DOHH2 (cell line): ENCODE measurements at regions not wholly inside any gene's neighbourhood (a gene's known extent, or its start where the extent isn't known, plus 50 kb on each side); places are given as distances from the start of the nearest gene placed in this dataset.

ENCODE experiments used
- H3F3A ChIP-seq: fragments of 200-600 bp; sonication (generic), shearing (Covaris generic); 2 replicates; pipeline ENCODE4 v1.6.0; 2016; ENCODE audit warnings: antibody characterized with exemption, mild to moderate bottlenecking; ENCODE audit not compliant: control insufficient read depth, insufficient read depth
- H3K27ac ChIP-seq: fragments of 200-600 bp; sonication (generic); 2 replicates; pipeline ENCODE4 v1.5.1; 2014; ENCODE audit warnings: low read depth, mild to moderate bottlenecking, low read length, moderate library complexity
- H3K27me3 ChIP-seq: fragments of 200-600 bp; sonication (generic); 2 replicates; pipeline ENCODE4 v1.6.1; 2014; ENCODE audit warnings: mild to moderate bottlenecking, low read length, mixed read lengths; ENCODE audit not compliant: control insufficient read depth
- H3K36me3 ChIP-seq: fragments of 200-600 bp; sonication (generic); 2 replicates; pipeline ENCODE4 v1.6.1; 2014; ENCODE audit warnings: mild to moderate bottlenecking, low read length, moderate library complexity, mixed read lengths; ENCODE audit not compliant: control insufficient read depth
- H3K4me1 ChIP-seq: fragments of 200-600 bp; sonication (generic); 2 replicates; pipeline ENCODE4 v1.6.1; 2014; ENCODE audit warnings: mild to moderate bottlenecking, low read length, mixed read lengths; ENCODE audit not compliant: control insufficient read depth
- H3K4me2 ChIP-seq: fragments of 200-600 bp; sonication (generic); 2 replicates; pipeline ENCODE4 v1.6.0; 2014; ENCODE audit warnings: mild to moderate bottlenecking, low read length, moderate library complexity
- H3K4me3 ChIP-seq: fragments of 200-600 bp; sonication (generic); 2 replicates; pipeline ENCODE4 v1.5.1; 2014; ENCODE audit warnings: mild to moderate bottlenecking, low read length, mixed read lengths
- H3K79me2 ChIP-seq: fragments of 200-600 bp; sonication (generic); 2 replicates; pipeline ENCODE4 v1.6.1; 2014; ENCODE audit warnings: mild to moderate bottlenecking, low read length, mixed read lengths; ENCODE audit not compliant: control insufficient read depth
- H3K9me2 ChIP-seq: fragments of 200-600 bp; sonication (generic); replicated peaks from 2 replicates; pipeline ENCODE4 v1.6.1; 2014; ENCODE audit warnings: mild to moderate bottlenecking, low read length, mixed read lengths; ENCODE audit not compliant: control insufficient read depth
- H3K9me3 ChIP-seq: fragments of 200-600 bp; sonication (generic); 2 replicates; pipeline ENCODE4 v1.6.1; 2014; ENCODE audit warnings: antibody characterized with exemption, low read length, mixed read lengths; ENCODE audit not compliant: control insufficient read depth, insufficient read depth
- H4K20me1 ChIP-seq: fragments of 200-600 bp; sonication (generic); 2 replicates; pipeline ENCODE4 v1.6.0; 2014; ENCODE audit warnings: low read depth, mild to moderate bottlenecking, antibody characterized with exemption, low read length, moderate library complexity; ENCODE audit not compliant: control insufficient read depth, insufficient read depth
- EZH2phosphoT487 ChIP-seq: fragments of 200-600 bp; sonication (generic); IDR thresholded peaks from 2 replicates; pipeline ENCODE4 v1.6.1; 2017; ENCODE audit warnings: borderline replicate concordance, mild to moderate bottlenecking, antibody characterized with exemption, low read length, moderate library complexity, mixed read lengths
- TF ChIP-seq, protein P1 (sequence below): fragments of 200-600 bp; sonication (generic); IDR thresholded peaks from one replicate; pipeline ENCODE4 v1.5.1; 2014; ENCODE audit warnings: antibody characterized with exemption, mild to moderate bottlenecking, low read depth, low read length; ENCODE audit not compliant: poor library complexity, severe bottlenecking

DNA sequence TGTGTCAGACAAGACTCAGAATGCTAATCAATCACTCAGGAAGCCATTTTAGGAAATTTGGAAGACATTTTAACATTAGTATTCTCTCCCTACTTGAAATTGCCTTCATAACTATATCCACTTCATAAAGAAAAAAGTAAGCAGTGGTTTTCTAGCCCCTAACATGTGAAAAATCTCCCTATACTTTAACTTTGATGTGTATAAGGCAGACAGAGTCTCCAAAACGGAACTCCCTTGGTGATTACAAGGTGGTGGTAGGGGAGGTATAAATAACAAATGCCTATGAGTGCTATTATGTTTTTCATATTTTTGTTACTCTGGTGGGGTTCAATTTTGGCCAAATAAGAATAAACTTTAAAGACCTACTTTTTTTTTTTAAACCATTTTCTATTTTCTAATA is 300.3 kb downstream of the BTG1 start:
- no peaks in the 10 kb centered on the region for H3K79me2 ChIP-seq
- H3K27ac ChIP-seq: no peak overlapping the region
- H4K20me1 ChIP-seq: no peaks in the 10 kb centered on the region
- no peaks in the 10 kb centered on the region for H3K9me3 ChIP-seq
- H3K4me3 ChIP-seq: no peak overlapping the region
- no peaks in the 10 kb centered on the region for H3F3A ChIP-seq
- H3K9me2 ChIP-seq: no peaks in the 10 kb centered on the region
- TF ChIP-seq, protein P1, sequence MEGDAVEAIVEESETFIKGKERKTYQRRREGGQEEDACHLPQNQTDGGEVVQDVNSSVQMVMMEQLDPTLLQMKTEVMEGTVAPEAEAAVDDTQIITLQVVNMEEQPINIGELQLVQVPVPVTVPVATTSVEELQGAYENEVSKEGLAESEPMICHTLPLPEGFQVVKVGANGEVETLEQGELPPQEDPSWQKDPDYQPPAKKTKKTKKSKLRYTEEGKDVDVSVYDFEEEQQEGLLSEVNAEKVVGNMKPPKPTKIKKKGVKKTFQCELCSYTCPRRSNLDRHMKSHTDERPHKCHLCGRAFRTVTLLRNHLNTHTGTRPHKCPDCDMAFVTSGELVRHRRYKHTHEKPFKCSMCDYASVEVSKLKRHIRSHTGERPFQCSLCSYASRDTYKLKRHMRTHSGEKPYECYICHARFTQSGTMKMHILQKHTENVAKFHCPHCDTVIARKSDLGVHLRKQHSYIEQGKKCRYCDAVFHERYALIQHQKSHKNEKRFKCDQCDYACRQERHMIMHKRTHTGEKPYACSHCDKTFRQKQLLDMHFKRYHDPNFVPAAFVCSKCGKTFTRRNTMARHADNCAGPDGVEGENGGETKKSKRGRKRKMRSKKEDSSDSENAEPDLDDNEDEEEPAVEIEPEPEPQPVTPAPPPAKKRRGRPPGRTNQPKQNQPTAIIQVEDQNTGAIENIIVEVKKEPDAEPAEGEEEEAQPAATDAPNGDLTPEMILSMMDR: no peak
- no peak for TF ChIP-seq EZH2phosphoT487
- H3K36me3 ChIP-seq: no peaks in the 10 kb centered on the region
- H3K4me1 ChIP-seq: no peaks in the 10 kb centered on the region
- no peaks in the 10 kb centered on the region for H3K27me3 ChIP-seq
- no peak overlapping the region for H3K4me2 ChIP-seq

DNA sequence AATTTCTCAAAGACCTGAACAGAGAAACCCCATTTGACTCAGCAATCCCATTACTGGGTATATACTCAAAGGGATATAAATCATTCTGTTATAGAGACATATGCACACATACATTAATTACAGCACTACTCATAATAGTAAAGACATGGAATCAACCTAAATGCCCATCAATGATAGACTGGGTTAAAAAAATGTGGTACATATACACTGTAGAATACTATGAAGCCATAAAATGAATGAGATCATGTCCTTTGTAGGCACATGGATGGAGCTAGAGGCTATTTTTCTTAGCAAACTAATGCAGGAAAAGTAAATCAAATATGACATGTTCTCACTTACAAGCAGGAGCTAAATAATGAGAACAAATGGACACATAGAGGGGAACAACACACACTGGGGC is 303.8 kb downstream of the BTG1 start:
- TF ChIP-seq, protein P1: no peak
- TF ChIP-seq EZH2phosphoT487: no peak

DNA sequence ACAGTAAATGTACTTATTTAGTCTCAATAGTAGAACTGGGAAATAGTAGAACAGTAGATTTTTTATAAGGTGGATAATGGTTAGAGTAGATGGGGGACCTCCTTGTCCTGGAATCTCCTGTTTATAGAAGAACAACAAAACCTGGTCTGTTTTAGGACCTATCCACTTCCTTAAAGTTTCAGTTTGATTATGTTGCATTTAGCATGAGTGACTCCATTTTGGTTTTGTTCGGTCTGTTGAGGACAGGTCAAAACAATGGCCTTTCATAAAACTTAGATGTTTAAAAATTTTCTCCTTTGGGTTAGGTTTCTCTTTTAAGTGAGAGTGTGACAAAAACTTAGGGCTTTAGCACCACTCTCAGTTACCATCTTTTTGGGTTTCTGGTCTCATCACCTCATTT is 308.9 kb downstream of the BTG1 start:
- no peaks in the 10 kb centered on the region for H4K20me1 ChIP-seq
- H3F3A ChIP-seq: no peaks in the 10 kb centered on the region
- no peaks in the 10 kb centered on the region for H3K36me3 ChIP-seq
- no peak overlapping the region for H3K4me2 ChIP-seq
- no peak overlapping the region for H3K4me3 ChIP-seq
- H3K4me1 ChIP-seq: no peaks in the 10 kb centered on the region
- no peaks in the 10 kb centered on the region for H3K9me2 ChIP-seq
- H3K79me2 ChIP-seq: no peaks in the 10 kb centered on the region
- no peaks in the 10 kb centered on the region for H3K27me3 ChIP-seq
- no peak overlapping the region for H3K27ac ChIP-seq
- H3K9me3 ChIP-seq: no peaks in the 10 kb centered on the region
- TF ChIP-seq EZH2phosphoT487: no peak
- TF ChIP-seq, protein P1: no peak

More for the DNA sequence above, 303.8 kb downstream of the BTG1 start:
- H3K4me1 ChIP-seq: no peaks in the 10 kb centered on the region
- H3K36me3 ChIP-seq: no peaks in the 10 kb centered on the region
- H3K9me3 ChIP-seq: no peaks in the 10 kb centered on the region
- no peak overlapping the region for H3K4me2 ChIP-seq
- H3K79me2 ChIP-seq: no peaks in the 10 kb centered on the region
- no peaks in the 10 kb centered on the region for H4K20me1 ChIP-seq
- H3F3A ChIP-seq: no peaks in the 10 kb centered on the region
- no peak overlapping the region for H3K4me3 ChIP-seq
- H3K9me2 ChIP-seq: no peaks in the 10 kb centered on the region
- no peak overlapping the region for H3K27ac ChIP-seq
- no peaks in the 10 kb centered on the region for H3K27me3 ChIP-seq

DNA sequence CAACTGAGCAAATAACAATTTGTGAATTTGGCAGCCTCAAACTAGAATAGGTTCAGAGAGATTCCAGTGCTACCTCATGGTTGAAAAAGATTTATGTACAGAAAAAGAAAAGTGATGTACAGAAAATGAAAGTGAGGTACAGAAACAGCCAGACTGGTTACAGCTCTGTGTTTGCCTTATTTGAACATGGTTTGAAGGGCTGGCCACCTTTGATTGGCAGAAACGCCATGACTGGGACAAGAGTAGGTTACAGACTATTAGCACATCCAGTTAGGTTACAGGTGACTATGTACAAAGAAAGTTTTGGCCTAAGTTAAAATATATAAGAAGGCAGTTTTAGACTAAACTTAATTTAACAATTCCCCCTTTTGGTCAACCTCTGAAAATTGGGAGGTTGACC is 309.4 kb downstream of the BTG1 start:
- no peak overlapping the region for H3K4me2 ChIP-seq
- no peak overlapping the region for H3K27ac ChIP-seq
- no peaks in the 10 kb centered on the region for H3K9me3 ChIP-seq
- H3F3A ChIP-seq: no peaks in the 10 kb centered on the region
- H3K36me3 ChIP-seq: no peaks in the 10 kb centered on the region
- no peak overlapping the region for H3K4me3 ChIP-seq
- no peaks in the 10 kb centered on the region for H3K9me2 ChIP-seq
- TF ChIP-seq, protein P1: no peak
- TF ChIP-seq EZH2phosphoT487: no peak
- no peaks in the 10 kb centered on the region for H3K27me3 ChIP-seq
- no peaks in the 10 kb centered on the region for H3K79me2 ChIP-seq
- no peaks in the 10 kb centered on the region for H3K4me1 ChIP-seq
- no peaks in the 10 kb centered on the region for H4K20me1 ChIP-seq
